AG10803 (cell line): ENCODE measurements at regions not wholly inside any gene's neighbourhood (a gene's known extent, or its start where the extent isn't known, plus 50 kb on each side); places are given as distances from the start of the nearest gene placed in this dataset.
"Not testable (repeated sequence)": the region's sequence is repeated elsewhere in the genome, so short reads cannot be mapped to it uniquely, and the experiment has no call there.

Experiments
- DNase-seq: peaks from one replicate; pipeline ENCODE4 v3.0.0; 2010; ENCODE audit warnings: low read depth
- H3K4me3 ChIP-seq: 2 replicates; pipeline ENCODE4 v1.5.1; 2011; ENCODE audit warnings: mild to moderate bottlenecking, low read length, control low read depth
- CTCF ChIP-seq: conservative IDR thresholded peaks from 2 replicates; pipeline ENCODE4 v1.5.1; 2011; ENCODE audit warnings: mild to moderate bottlenecking, low read length, control low read depth, inconsistent platforms

GRCh38 chr6:48505621-48506020, 394.6 kb upstream of the PTCHD4 start:
- DNase-seq: no peak
- H3K4me3 ChIP-seq: no peak overlapping the region
- no peak for TF ChIP-seq CTCF

- not testable (repeated sequence) for DNase-seq, H3K4me3 ChIP-seq
These were observed 382.4 kb upstream of the PTCHD4 start for GRCh38 chr6:48493432-48493831.

GRCh38 chr6:48490658-48491057, 379.7 kb upstream of the PTCHD4 start:
- TF ChIP-seq CTCF: no peak
- DNase-seq: no peak
- H3K4me3 ChIP-seq: no peak overlapping the region

- TF ChIP-seq CTCF: no peak
- no peak overlapping the region for H3K4me3 ChIP-seq
- no peak for DNase-seq
These were observed 375.9 kb upstream of the PTCHD4 start for GRCh38 chr6:48486876-48487275.

- H3K4me3 ChIP-seq: no peak overlapping the region
- no peak for DNase-seq
- no peak for TF ChIP-seq CTCF
These were observed 375.4 kb upstream of the PTCHD4 start for GRCh38 chr6:48486373-48486772.

GRCh38 chr6:48476257-48476656, 365.3 kb upstream of the PTCHD4 start:
- no peak for DNase-seq
- TF ChIP-seq CTCF: no peak
- H3K4me3 ChIP-seq: no peak overlapping the region

- H3K4me3 ChIP-seq: no peak overlapping the region
- no peak for DNase-seq
These were observed 364.3 kb upstream of the PTCHD4 start for GRCh38 chr6:48475275-48475674.

More at GRCh38 chr6:48475275-48475674, 364.3 kb upstream of the PTCHD4 start:
- no peak for TF ChIP-seq CTCF
